ENCODE measurements at regions not wholly inside any gene's neighbourhood (a gene's known extent, or its start where the extent isn't known, plus 50 kb on each side); places are given as distances from the start of the nearest gene placed in this dataset.

- CTCF ChIA-PET = no interaction called here
- H3K9me3 Mint-ChIP-seq (ENCODE audit: unreplicated experiment) = no peaks in the 10 kb centered on the region
Observed at GRCh38 chr13:69044629-69045028, 1063.0 kb upstream of the ATXN8OS start.

GRCh38 chr13:69040898-69041297, 1066.7 kb upstream of the ATXN8OS start:
- ChIA-PET CTCF (no interaction called here), POLR2A (no interaction called here)
- intact Hi-C loops (cut with micrococcal nuclease; ENCODE audit: unreplicated experiment) = no loop called here
- no TSS peak for BruUV-seq (replicated peaks)
- Mint-ChIP-seq H3K27ac (ENCODE audit: unreplicated experiment) (no peak overlapping the region), H3K36me3 (ENCODE audit: insufficient read depth, unreplicated experiment) (no peaks in the 10 kb centered on the region), H3K4me3 (ENCODE audit: unreplicated experiment) (no peak overlapping the region), H3K9me3 (ENCODE audit: unreplicated experiment) (no peaks in the 10 kb centered on the region), H3K4me1 (ENCODE audit: low read depth, unreplicated experiment) (no peaks in the 10 kb centered on the region), H3K27me3 (ENCODE audit: insufficient read depth, unreplicated experiment) (peaks cover 3% of the 10 kb centered on the region)
- no peaks in the 10 kb centered on the region for H3K4me1 ChIP-seq
- H3K36me3 ChIP-seq (ENCODE audit: control insufficient read depth, insufficient read depth, low read length) = no peaks in the 10 kb centered on the region
- DNase-seq = no peak
- no peaks in the 10 kb centered on the region for H3K27me3 ChIP-seq (replicated peaks; ENCODE audit: control insufficient read depth, insufficient read depth, low read length)
- TF ChIP-seq, protein P1, sequence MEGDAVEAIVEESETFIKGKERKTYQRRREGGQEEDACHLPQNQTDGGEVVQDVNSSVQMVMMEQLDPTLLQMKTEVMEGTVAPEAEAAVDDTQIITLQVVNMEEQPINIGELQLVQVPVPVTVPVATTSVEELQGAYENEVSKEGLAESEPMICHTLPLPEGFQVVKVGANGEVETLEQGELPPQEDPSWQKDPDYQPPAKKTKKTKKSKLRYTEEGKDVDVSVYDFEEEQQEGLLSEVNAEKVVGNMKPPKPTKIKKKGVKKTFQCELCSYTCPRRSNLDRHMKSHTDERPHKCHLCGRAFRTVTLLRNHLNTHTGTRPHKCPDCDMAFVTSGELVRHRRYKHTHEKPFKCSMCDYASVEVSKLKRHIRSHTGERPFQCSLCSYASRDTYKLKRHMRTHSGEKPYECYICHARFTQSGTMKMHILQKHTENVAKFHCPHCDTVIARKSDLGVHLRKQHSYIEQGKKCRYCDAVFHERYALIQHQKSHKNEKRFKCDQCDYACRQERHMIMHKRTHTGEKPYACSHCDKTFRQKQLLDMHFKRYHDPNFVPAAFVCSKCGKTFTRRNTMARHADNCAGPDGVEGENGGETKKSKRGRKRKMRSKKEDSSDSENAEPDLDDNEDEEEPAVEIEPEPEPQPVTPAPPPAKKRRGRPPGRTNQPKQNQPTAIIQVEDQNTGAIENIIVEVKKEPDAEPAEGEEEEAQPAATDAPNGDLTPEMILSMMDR (IDR thresholded peaks at IDR 0.05; ENCODE audit: insufficient read depth in 1 of 2, low read depth in 1 of 2, low read length in 1 of 2, severe bottlenecking in 1 of 2, unreplicated experiment in 1 of 2) = no peak
- H3K4me3 ChIP-seq (ENCODE audit: low read depth, low read length) = no peak overlapping the region
- H3K9me3 ChIP-seq = no peaks in the 10 kb centered on the region

More at GRCh38 chr13:69044629-69045028, 1063.0 kb upstream of the ATXN8OS start:
- H3K27me3 Mint-ChIP-seq (ENCODE audit: insufficient read depth, unreplicated experiment) = peaks cover 3% of the 10 kb centered on the region
- no peak for DNase-seq
- BruUV-seq (replicated peaks) = no TSS peak
- H3K4me1 Mint-ChIP-seq (ENCODE audit: low read depth, unreplicated experiment) = no peaks in the 10 kb centered on the region
- intact Hi-C loops (cut with micrococcal nuclease; ENCODE audit: unreplicated experiment) = no loop called here
- no peak overlapping the region for H3K4me3 ChIP-seq (ENCODE audit: low read depth, low read length)
- no peaks in the 10 kb centered on the region for H3K36me3 Mint-ChIP-seq (ENCODE audit: insufficient read depth, unreplicated experiment)
- no peaks in the 10 kb centered on the region for H3K4me1 ChIP-seq
- TF ChIP-seq, protein P1 (IDR thresholded peaks at IDR 0.05; ENCODE audit: insufficient read depth in 1 of 2, low read depth in 1 of 2, low read length in 1 of 2, severe bottlenecking in 1 of 2, unreplicated experiment in 1 of 2) = no peak
- H3K9me3 ChIP-seq = no peaks in the 10 kb centered on the region
- POLR2A ChIA-PET = no interaction called here
- no peaks in the 10 kb centered on the region for H3K27me3 ChIP-seq (replicated peaks; ENCODE audit: control insufficient read depth, insufficient read depth, low read length)
- no peak overlapping the region for H3K27ac Mint-ChIP-seq (ENCODE audit: unreplicated experiment)
- no peaks in the 10 kb centered on the region for H3K36me3 ChIP-seq (ENCODE audit: control insufficient read depth, insufficient read depth, low read length)
- no peak overlapping the region for H3K4me3 Mint-ChIP-seq (ENCODE audit: unreplicated experiment)

- Histone ChIP-seq H3K4me3 (ENCODE audit: low read depth, low read length) (no peak overlapping the region), H3K9me3 (no peaks in the 10 kb centered on the region), H3K4me1 (no peaks in the 10 kb centered on the region), H3K27me3 (replicated peaks; ENCODE audit: control insufficient read depth, insufficient read depth, low read length) (no peaks in the 10 kb centered on the region), H3K36me3 (ENCODE audit: control insufficient read depth, insufficient read depth, low read length) (no peaks in the 10 kb centered on the region)
- H3K27ac Mint-ChIP-seq (ENCODE audit: unreplicated experiment) = no peak overlapping the region
- no peak overlapping the region for H3K4me3 Mint-ChIP-seq (ENCODE audit: unreplicated experiment)
- no TSS peak for BruUV-seq (replicated peaks)
- POLR2A ChIA-PET = no interaction called here
- no peaks in the 10 kb centered on the region for H3K4me1 Mint-ChIP-seq (ENCODE audit: low read depth, unreplicated experiment)
- intact Hi-C loops (cut with micrococcal nuclease; ENCODE audit: unreplicated experiment) = no loop called here
- CTCF ChIA-PET = no interaction called here
- H3K36me3 Mint-ChIP-seq (ENCODE audit: insufficient read depth, unreplicated experiment) = no peaks in the 10 kb centered on the region
- H3K9me3 Mint-ChIP-seq (ENCODE audit: unreplicated experiment) = no peaks in the 10 kb centered on the region
- no peaks in the 10 kb centered on the region for H3K27me3 Mint-ChIP-seq (ENCODE audit: insufficient read depth, unreplicated experiment)
- TF ChIP-seq, protein P1 (IDR thresholded peaks at IDR 0.05; ENCODE audit: insufficient read depth in 1 of 2, low read depth in 1 of 2, low read length in 1 of 2, severe bottlenecking in 1 of 2, unreplicated experiment in 1 of 2) = no peak
- no peak for DNase-seq
Observed at GRCh38 chr13:69035771-69036170, 1071.9 kb upstream of the ATXN8OS start.

All from Caco-2 (cell line).